RPMI8226 (cell line): ENCODE measurements at regions not wholly inside any gene's neighbourhood (a gene's known extent, or its start where the extent isn't known, plus 50 kb on each side); places are given as distances from the start of the nearest gene placed in this dataset.

Experiments
- DNase-seq: peaks from one replicate; pipeline ENCODE4 v3.0.0-alpha.2; 2015

DNA sequence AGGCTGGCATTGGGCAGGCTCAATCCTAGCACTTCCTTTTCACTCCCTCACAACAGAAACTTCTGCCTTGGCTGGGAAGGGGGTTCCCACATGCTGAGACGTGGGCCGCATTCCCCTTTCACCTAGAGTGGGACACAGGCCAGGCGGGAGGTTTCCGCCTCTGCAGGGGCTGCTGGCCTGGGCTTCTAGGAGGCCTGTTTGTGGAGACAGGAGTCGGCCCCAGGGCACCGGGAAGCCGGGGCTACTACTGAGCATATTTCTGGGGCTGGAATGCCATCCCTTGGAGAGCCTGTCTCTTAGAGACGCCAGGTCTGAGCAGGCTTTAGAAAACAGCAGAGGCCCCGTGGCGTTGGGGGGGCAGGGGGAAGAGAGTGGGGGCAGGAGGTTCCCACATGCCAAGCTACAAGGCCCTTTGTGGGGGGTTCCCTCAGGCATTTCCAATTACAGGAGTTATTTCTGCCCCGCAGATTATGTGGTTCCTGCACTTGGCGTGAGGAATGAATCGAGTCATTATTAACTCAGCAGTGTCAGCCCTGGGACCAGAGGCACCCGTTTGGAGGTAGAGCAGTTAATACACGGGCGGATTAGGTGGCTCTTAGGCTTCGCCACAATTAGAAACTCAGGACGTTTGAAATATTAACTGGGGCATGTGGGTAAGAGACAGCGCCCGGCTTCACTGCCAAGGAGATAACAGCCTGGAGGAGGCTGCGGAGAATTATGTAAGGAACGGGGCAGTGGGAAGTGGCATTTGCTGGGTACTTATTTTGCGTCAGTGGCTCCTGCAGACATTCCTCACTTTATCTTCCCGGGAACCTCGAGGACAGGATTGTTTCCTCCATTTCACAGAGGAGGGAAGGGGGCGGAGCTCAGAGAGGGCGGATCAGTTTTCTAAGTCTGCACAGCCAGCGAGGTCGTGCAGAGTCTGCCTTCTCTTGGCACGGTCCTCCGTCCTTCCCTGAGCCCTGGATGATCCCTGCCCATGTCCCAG, 162.5 kb downstream of the MAF start:
- no peak for DNase-seq

DNA sequence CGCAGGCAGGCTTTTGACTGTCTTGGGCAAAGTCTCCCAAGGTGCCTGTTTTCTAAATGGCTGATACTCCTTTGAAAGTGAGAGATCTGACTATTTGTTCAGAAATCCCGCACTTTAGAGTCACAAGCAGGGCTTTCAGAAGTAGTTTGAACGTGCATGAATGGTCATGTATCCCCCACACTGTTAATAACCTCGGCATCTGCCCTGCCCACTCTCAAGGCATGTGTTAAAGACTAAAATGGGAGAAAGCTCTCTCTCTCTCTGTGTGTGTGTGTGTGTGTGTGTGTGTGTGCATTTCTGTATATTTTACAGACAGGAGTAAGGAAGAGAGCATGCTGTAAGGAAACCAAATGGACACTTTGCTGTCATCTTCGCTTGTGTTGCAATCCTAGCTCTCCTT, 163.7 kb downstream of the MAF start:
- no peak for DNase-seq

DNA sequence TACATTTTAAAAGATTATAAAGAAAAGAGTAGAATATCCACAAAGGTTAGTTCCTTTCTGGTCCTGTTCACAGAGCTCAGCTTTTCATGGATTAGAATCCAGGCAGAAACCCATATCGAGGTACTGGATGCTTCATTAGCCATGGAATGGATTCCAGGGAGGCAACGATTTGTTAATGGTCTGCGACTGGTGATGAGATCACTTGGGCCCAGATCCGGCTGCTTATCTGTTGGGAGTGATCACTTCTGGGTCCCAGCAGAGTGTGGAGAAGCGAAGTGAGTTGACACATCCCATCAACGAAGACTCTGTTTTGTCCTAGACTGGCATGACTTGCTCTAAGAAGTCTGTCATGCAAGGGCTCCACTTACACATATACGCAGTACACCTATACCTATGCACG, 165.8 kb downstream of the MAF start:
- DNase-seq, result no peak

DNA sequence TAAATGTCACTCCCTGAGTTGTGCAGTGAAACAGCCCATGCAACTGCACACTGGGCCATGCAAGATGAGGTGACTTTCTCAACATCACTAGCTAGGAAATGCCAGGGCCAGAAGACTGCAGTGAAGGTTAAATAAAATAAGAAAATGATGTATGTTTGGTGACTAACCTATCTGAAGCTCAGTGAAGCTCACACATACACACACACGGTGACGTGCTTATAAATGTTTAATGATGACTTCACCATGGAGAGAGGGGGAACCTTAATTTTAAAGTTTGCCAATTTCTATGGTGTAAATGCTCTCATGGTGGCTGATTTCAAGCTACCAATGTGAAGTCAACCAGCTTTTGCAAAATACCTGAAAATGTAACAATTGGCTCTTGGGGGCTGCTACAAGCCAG, 166.4 kb downstream of the MAF start:
- DNase-seq, result no peak

DNA sequence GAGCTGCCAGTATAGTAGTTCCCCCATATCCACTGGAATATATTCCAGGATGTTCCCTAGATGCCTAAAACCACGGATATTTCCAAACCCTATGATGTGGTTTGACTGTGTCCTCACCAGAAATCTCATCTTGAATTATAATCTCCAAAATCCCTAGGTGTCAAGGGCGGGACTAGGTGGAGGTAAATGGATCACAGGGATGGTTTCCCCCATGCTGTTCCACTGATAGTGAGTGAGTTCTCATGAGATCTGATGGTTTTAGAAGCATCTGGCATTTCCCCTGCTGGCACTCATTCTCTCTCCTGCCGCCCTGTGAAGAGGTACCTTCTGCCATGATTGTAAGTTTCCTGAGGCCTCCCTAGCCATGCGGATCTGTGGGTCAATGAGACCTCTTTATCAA, 168.6 kb downstream of the MAF start:
- no peak for DNase-seq

DNA sequence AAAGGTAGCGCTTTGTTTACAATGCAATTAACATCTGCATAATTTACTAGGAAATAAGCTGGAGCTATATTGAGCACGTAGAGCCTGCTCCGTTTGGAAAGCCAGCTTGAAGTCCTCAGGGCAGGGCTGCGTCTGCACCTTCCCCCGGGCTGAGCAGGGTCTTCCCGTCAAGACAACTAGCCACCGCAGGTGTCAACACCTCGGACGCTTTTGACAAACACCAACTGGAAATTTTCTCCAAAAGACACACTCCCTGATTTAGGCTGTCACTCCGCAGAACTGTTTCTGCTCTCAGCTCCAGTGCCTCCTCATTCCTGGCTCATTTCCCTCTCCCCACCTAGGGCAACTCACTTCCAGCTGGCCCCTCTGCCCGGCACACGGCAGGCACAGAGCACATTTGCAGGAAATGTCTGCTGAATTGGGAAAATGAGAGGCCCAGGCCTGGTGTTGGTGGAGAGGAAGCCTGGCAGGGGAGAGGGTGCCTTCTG, 170.3 kb downstream of the MAF start:
- no peak for DNase-seq

DNA sequence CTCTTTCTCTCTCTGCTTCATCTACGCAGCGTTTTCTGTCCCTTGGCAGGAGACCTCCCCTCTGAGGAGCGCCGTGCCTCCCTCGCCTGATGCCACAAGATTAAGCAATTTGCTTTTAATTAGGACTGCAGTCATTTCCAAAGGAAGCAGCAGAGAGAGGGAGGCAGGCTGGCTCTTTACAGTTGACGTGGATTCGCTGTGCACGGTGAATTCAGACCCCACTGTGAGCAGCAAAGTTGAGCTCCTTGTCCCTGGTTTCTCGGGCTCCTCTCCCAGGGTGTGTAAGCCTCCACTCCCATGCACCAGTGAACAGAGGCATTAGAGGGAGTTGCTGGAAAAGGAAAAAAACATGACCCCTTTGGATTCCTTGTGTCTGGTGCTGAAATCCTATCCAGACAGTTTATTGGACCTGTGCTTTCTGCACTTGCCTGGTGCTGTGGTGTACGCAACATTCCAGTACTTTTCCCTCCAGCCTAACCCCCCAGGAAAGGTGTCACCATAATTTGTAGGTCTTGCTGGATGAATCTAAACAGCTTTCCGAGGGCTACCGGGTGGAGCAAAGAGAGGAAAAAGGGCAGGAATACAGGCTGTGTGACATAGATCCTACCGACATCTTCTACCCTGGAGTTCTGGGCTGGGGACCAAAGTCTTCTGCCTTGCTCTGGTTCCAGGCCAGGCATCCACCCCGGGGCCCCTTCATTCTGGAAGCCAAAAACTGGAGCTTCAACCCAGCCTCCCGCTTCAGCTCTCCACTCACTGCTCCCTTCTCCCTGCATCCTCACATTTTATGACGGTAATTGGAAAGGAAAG, 171.0 kb downstream of the MAF start:
- no peak for DNase-seq

DNA sequence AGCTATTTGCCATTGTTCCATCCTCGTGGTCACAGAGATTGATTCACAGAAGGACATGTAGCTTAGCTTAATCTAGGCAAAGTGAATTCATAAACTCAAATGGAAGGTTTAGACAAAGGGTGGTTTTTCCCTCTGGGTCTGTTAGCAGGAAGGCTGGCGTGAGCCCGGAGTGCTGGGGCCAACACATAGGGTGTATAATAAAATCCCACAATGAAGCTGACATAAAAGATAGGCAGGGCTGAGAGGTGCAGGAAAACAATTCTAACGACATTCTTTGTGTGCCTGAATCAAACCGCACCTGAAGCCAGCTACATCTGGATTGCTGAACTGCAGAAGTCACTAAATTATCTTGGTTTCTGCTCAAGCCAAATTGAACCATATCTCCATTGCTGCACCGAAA, 173.9 kb downstream of the MAF start:
- no peak for DNase-seq

DNA sequence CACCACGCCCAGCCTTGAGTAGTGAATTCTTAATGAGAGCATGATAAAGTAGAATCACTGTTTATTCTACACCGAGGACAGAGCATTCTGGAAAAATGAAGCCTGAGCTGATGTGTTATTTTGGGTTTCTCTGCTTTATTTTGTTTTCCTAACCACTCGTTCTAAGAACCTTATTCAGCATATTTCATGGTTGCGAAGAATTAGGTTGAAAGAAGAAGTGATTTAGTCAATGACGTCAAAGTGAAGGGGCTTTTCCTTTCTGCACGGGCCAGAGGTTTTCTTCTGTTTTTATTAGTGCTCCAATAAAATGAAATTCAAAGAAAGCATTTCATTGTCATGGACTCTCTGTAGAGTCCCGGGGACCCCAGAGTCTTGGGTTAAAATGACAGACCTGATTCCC, 178.5 kb downstream of the MAF start:
- DNase-seq, result no peak

DNA sequence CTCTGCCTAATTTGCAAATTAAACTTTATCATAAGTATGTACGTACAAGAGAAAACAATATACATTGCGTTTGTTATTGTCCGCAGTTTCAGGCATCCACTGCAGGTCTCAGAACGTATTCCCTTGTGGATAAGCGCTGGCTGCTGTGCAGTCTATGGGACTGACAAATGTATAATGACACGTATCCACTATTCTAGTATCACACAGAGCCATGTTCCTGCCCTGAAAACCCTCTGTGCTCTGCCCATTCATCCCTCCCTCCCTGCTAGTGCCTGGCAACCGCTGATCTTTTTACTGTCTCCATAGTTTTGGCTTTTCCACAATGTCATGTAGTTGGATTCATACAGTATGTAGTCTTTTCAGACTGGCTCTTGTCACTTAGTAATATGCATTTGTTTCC, 179.4 kb downstream of the MAF start:
- no peak for DNase-seq

DNA sequence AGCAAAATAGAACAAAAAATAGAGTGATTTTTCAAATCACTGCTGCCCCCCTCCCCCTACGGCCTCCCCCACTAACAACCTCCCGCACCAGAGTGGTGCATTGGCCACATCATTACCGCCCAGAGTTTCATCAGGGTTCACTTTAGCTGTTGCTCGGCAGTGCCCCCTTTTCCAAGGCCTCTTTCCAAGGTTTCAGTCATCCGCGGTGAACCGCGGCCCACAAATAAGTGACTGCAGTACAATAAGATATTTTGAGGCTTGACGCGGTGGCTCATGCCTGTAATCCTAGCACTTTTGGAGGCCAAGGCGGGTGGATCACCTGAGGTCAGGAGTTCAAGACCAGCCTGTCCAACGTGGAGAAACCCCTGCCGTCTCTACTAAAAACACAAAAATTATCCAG, 180.0 kb downstream of the MAF start:
- no peak for DNase-seq

DNA sequence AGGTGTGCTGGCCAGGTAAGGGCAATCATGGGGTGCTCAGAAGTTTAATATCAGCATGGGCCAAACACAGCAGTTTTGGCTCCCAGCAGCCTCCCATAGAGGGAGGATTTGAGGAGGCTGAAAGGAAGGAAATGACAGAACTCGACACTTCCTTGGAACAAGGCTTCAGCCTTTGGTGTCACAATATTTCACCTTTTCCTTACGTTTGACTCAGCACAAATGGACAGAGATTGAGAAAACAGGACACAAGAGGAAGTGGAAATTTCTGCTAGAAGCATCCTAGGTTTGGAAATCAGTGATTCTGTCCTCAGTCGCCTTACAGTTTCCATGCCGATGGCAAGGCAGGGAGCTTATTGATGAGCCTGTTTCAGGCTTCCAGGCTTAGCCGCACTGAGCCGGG, 181.4 kb downstream of the MAF start:
- no peak for DNase-seq

DNA sequence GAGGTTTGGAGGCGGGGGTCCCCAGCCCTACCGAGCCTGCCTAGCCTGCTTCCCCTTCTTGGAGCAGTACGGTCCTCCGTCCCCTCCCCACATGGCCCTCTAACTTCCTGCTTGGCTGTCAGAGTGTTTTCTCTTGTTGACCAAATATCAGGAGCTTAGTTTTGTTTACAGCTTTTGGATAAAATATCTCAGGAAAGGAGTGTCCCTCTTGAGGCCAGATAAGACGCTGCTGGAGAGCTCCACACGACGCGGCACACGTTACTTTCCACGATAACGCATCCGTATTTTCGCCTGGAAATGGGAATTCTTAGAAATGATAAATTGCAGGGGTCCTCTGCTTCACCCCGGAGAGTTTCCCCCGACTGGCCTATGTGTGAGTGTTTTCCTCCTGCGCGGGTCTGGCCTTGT, 182.9 kb downstream of the MAF start:
- no peak for DNase-seq

DNA sequence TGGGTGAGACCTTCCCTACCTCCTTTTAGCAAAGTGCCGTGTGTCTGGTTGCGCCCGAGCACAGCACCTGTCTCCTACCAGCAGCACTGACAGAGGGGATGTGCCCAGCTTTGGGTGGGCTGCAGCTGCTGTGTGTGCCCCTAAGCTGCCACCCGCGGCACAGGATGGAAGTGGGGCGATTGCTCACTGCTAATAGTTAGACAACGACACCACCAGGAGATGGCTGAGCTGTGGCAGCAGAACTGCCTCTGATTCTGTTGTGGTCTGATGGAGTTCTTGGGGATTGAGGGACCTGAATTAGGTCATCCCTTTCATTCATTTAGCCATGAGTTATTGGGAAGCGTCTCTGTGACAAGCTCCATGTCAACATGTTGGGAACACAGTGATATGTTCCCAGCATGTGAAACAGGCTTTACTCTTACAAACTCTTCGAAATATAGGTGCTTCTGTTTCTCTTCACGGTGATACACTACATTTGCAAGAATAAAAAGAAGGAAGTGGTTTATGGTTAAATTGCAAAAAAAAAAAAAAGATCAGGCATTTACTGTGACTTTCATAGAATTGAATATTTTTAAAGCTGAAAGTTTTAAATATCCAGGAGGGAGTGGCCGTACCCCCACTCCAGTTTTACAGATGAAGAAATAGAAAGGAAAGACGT, 184.4 kb downstream of the MAF start:
- DNase-seq, result no peak

DNA sequence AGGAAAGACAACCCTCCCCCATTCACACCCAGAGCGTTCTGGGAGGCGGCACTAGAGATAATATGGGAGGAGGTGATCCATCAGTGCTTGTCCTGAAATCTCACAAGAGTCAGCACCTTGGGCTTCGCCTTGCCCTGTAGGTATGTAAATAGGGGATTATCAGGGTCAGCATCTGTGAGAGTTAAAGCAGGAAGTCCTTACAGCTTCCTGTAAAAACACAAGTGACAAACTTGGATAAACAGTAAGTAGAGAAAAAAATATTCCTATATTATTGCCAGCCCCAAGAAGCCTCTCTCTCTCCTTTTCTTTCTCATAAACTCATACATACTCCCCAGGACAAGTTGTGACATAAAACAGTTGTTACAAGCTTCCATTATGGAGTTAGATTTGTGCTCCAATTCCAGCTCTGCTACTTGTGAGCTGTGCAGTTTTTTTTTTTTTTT, 187.7 kb downstream of the MAF start:
- peak; percentile 11 for DNase-seq

DNA sequence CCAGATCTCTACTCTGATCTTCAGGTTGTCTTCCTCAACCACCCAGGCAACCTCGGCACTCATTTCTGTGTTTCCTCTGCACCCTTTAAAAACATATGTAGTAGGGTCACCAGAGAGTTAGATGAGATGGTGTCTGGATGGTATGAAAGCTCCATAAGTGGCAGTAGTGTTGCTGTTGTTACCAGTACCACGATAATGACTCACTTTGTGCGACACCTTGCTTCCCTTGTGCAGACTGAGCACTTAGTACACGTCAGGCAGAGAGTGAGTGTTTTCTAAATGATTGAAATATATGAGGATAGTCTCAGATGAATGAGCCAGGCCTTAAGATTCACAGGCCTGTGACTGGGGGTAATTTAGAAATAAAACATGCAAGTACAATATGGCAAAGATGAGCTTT, 188.7 kb downstream of the MAF start:
- DNase-seq, result no peak

DNA sequence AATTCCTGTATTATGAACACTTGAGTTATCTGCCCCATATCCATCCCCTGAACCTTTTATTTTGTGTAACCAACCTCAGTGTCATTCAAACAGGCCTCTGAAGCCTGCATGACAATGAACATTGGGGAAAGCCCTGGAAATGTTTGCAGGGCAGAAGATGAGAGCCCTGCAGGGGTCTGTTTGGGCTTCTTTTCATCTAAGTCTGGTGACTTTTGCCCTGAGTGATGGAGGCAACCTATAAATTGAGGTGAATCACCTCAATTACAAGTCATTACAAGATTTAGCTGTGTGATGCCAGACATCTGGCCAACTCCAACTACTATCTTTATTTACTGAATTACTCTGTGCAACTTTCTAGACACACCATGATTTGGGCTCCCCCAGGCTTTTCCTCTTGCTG, 189.2 kb downstream of the MAF start:
- no peak for DNase-seq

DNA sequence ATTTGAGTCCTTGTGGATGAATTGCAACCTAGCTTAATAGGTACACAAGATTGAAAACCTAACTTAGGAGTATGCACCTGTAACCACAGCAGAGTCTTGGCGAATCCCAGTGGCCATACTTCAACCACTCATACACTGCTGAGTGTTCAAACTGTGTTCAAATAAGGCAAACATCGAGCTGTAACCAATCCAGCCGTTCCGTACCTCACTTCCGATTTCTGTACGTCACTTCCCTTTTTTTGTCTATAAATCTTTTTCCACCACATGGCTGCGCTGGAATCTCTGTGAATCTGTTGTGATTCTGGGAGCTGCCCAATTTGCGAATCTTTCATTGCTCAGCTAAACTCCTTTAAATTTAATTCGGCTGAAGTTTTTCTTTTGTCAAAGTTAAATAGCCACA, 190.6 kb downstream of the MAF start:
- peak; percentile 14 for DNase-seq

DNA sequence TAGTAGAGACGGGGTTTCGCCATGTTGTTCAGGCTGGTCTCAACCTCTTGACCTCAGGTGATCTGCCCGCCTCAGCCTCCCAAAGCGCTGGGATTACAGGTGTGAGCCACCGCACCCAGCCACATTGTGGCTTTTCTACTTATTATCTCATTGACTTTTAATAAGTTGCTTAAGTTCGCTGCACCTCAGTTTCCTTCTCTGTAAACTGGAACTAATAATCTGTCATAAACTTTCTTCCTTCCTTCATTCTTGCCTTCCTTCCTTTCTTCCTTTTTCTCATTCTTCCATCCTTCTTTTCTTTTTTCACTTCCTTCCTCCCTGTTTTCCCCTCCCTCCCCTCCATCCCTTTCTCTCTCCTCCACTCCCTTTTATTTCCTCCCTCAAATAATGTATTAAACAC, 192.2 kb downstream of the MAF start:
- no peak for DNase-seq

DNA sequence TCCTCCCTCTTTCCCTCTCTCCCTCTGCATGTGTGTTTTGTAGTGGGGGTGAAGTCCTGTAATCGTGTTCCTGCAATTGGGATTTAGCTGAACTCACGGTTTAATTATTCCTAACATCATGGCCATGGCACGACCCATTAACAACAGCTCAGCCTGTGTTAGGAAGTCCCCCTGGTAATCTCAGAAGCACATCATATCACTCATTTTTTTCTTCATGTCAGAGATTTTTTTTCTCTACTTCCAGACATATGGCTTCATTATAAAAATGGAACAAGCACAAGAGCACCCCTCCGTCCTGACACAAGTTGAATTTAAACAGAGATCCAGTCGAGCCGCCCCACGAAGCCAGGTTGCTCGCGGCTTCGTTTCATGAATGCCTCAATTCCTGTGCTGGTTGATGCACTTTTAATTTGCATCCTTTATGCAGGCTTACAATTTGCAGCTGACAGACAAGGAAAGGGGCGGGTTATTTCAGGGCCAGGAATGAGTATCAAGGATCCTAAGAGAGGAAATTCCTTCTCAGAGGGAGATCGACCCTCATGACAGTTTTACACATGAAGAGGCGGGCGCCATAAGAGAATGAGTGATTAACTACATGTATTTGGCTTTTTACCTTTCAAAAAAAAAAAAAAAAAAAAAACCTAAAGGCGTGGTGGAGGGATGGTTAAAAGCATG, 192.9 kb downstream of the MAF start:
- no peak for DNase-seq

DNA sequence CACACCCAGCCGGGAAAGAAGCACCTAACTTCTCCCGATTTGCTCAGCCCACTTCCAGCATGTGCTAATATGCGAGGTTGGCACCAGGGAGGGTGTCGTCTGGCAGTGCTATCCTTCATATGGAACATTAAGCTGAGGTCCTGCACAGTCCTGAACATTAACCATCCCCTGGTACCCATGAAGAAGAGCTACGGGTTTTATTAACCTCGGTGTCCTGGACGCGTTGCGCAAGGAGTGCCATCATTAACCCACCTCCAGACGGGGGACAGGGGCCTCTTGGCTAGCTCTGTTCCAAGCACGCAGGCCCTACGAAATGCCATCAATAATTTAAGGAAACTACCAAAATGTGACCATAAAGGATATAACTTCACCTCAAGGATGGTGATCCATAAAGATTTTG, 193.5 kb downstream of the MAF start:
- no peak for DNase-seq

DNA sequence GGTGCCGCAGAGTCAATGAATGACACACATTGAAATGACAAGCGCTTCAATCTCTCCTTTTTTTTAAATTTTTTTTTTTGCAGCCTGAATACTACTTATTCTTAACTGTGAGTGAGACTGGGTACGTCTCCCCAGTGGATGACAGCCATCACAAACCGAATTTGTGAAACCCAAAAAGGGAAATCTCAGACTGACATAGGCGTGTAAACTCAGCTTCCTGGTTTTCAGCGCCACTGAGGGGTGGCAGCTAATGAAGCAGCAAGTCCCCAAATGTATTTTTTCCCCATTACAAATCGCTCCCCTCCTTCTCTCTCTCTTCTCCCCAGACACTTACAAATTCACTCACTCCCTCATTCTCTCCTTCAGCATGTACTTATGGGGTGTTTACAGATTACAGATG, 196.0 kb downstream of the MAF start:
- no peak for DNase-seq

DNA sequence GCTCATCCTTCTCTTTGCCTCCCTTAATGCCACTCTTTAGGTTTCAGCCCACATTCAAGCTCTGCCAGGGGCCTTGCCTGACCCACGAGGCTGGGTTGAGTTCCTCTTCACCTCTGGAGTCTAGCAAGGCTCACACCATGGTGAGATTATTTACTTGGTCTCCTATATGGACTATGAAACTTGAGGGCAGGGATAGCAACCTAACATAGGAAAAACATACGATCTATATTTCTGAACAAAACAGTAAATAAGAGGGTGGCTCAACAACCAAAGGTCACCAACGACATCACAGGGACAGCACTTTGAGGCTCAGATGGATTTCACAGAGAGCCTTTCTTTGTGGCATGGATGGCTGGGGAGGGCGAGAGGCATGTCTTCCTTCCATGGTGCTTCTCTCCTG, 197.0 kb downstream of the MAF start:
- no peak for DNase-seq
